LNCAP (cell line): ENCODE measurements at regions not wholly inside any gene's neighbourhood (a gene's known extent, or its start where the extent isn't known, plus 50 kb on each side); places are given as distances from the start of the nearest gene placed in this dataset.

ENCODE experiments used
- TF ChIP-seq, protein P1 (sequence below): fragments of 450-650 bp; IDR thresholded peaks from 2 replicates; pipeline ENCODE4 v1.5.1; 2017; ENCODE audit warnings: mild to moderate bottlenecking

GRCh38 chr5:157918811-157919742, 60.1 kb upstream of the CLINT1 start:
- TF ChIP-seq, protein P1, sequence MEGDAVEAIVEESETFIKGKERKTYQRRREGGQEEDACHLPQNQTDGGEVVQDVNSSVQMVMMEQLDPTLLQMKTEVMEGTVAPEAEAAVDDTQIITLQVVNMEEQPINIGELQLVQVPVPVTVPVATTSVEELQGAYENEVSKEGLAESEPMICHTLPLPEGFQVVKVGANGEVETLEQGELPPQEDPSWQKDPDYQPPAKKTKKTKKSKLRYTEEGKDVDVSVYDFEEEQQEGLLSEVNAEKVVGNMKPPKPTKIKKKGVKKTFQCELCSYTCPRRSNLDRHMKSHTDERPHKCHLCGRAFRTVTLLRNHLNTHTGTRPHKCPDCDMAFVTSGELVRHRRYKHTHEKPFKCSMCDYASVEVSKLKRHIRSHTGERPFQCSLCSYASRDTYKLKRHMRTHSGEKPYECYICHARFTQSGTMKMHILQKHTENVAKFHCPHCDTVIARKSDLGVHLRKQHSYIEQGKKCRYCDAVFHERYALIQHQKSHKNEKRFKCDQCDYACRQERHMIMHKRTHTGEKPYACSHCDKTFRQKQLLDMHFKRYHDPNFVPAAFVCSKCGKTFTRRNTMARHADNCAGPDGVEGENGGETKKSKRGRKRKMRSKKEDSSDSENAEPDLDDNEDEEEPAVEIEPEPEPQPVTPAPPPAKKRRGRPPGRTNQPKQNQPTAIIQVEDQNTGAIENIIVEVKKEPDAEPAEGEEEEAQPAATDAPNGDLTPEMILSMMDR = no peak

GRCh38 chr5:157917899-157918809, 59.2 kb upstream of the CLINT1 start:
- TF ChIP-seq, protein P1 = peak; percentile 63; the same call in 1 of the 2 replicates

DNA sequence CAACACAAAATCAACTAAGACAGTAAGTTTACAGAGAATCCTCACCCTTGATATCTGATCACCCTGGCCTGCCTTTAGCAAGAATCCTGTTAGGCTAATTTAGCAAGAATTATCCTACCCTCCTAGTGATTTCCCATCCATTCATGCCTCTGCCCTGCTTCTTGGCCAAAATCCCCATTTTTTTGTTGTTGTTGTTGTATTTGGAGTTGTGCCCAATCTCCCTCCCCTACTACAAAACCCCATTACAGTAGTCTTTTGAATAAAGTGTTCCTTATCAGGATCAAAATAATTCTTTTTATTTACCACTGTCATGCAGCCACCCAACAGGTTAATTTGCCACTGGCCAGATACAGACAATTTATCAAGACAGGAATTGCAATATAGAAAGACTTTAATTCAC, 58.5 kb upstream of the CLINT1 start:
- TF ChIP-seq, protein P1 = no peak

DNA sequence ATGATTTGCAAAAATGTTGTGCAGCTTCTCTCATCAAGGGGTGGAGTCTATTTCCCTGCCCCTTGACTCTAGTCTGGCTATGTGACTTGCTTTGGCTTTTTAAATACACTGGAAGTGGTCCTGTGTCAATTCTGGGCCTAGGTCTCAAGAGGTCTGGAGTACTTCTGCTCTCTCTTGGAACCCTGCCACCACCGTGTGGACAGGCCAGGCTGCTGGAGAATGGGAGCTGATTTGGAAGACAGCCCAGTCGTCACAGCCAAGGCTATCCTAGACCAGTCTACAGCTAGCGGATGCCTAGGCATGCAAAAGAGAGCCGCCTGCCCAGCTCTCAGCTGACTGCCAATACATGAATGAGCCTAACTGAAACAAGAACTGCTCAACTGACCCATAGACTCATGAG, 56.7 kb upstream of the CLINT1 start:
- TF ChIP-seq, protein P1 = no peak

GRCh38 chr5:157914151-157914788, 55.3 kb upstream of the CLINT1 start:
- TF ChIP-seq, protein P1 = no peak

DNA sequence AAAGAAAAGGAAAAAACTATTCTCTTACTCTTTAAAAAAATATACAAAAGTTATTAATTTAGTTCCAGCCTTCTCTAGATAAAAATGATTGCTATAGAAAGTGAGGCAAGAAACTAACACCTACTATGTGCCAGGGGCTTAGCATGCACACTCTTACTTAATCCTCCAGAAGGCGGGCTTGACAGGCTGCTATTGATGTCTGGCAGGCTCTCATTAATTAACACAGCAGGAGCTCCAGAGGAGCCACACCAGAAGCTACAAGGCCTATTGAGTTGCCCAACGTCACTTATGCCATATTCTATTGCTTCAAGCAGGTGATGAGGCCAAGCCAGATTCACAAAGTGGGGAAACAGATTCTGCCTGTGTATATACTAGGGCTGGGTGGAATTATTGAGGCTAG, 54.6 kb upstream of the CLINT1 start:
- TF ChIP-seq, protein P1 = no peak
